ENCODE measurements at regions not wholly inside any gene's neighbourhood (a gene's known extent, or its start where the extent isn't known, plus 50 kb on each side); places are given as distances from the start of the nearest gene placed in this dataset.

DNA sequence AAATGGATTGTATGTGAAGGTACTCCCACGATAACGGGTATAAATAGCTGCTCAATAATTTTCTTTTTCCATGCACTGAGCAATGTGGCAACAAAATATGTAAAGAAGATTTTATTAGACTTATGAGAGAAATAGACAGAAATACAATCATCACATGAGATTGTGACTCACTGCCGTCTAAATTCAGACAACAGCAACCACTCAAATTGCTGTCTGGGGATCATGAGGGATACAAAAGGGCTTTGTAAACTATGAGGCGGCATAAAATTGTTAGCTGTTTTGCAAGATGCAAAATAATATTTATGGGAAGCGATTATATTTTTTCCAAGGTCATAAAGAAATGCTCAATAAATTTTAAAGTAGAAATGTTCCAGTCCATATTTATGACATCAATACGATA is 259.1 kb upstream of the AGAP1 start:
- Mint-ChIP-seq H3K4me1 (ENCODE audit: low read depth) (peaks cover 5% of the 10 kb centered on the region), H3K4me3 (no peak overlapping the region), H3K9me3 (no peaks in the 10 kb centered on the region), H3K27ac (no peak overlapping the region), H3K27me3 (ENCODE audit: insufficient read depth) (peaks cover 5% of the 10 kb centered on the region), H3K36me3 (ENCODE audit: low read depth) (no peaks in the 10 kb centered on the region)
- intact Hi-C loops (cut with micrococcal nuclease), result no loop called here
- no peak for DNase-seq (ENCODE audit: low spot score)

DNA sequence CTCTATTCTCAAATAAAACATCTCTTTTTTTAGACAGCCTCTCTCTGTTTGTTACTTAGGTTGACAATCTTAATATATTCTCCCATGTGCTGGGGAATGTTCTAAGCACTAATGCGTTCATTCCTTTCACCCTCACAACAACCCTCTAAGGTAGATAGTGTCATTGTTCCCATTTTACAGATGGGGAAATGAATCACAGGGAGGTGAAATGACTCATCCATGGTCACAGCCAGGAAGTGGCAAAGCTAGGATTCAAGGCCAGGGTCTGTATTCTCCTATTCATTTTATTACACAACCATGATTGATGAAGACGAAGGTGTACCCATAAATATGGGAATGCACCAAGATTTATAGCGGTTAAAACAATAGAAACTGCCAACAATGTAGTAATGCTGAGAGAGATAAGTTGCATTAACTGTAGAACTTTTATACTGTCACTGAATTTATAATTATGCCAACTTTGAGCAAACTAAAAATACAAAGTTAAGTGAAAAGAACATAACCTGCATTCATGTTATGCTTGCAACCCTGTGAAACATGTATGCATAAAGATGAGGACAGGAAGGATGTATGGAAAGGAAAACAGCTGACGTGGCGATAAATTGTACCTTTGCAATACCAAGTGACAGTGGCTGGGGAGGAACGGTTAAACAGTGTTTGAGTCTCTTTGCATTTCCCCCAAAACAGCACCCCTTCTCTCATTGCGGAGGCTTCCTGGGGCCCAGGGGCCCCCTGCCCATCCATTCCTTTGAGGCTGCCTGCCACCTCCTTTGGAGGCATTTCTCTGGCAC is 257.7 kb upstream of the AGAP1 start:
- H3K4me3 Mint-ChIP-seq, result no peak overlapping the region
- no peak for DNase-seq (ENCODE audit: low spot score)
- no peaks in the 10 kb centered on the region for H3K9me3 Mint-ChIP-seq
- intact Hi-C loops (cut with micrococcal nuclease), result no loop called here
- H3K4me1 Mint-ChIP-seq (ENCODE audit: low read depth), result peaks cover 5% of the 10 kb centered on the region
- H3K27ac Mint-ChIP-seq, result no peak overlapping the region
- H3K36me3 Mint-ChIP-seq (ENCODE audit: low read depth), result no peaks in the 10 kb centered on the region
- H3K27me3 Mint-ChIP-seq (ENCODE audit: insufficient read depth), result peaks cover 5% of the 10 kb centered on the region

DNA sequence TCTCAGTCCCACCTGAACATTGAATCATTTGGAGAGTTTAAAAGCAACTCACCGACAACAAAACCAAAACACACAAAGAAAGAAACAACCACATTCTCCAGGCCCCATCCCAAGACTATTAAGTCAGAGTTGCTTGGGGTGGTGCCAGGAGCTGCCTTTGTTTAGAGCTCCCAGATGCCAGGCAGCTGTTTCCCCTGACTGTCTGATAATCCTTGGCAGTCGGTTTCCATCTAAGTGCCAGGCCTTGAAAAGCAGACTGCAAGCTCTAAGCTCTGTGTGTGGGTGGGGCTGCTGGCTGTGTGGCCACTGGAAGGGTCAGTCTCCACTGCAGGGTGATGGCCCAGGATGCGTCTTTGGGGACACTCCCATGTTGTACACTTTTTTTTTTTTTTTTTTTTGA is 255.3 kb upstream of the AGAP1 start:
- Mint-ChIP-seq H3K27me3 (ENCODE audit: insufficient read depth) (peaks cover 7% of the 10 kb centered on the region), H3K4me3 (no peak overlapping the region)

GRCh38 chr2:235240574-235240973 is 253.3 kb upstream of the AGAP1 start:
- Mint-ChIP-seq H3K4me1 (ENCODE audit: low read depth) (peaks cover 5% of the 10 kb centered on the region), H3K36me3 (ENCODE audit: low read depth) (no peaks in the 10 kb centered on the region), H3K4me3 (no peak overlapping the region), H3K27me3 (ENCODE audit: insufficient read depth) (peaks cover 5% of the 10 kb centered on the region), H3K9me3 (no peaks in the 10 kb centered on the region), H3K27ac (no peak overlapping the region)
- DNase-seq (ENCODE audit: low spot score), result no peak
- intact Hi-C loops (cut with micrococcal nuclease), result no loop called here

More for the DNA sequence above, 255.3 kb upstream of the AGAP1 start:
- Mint-ChIP-seq H3K9me3 (no peaks in the 10 kb centered on the region), H3K27ac (no peak overlapping the region), H3K4me1 (ENCODE audit: low read depth) (peaks cover 5% of the 10 kb centered on the region), H3K36me3 (ENCODE audit: low read depth) (no peaks in the 10 kb centered on the region)
- intact Hi-C loops (cut with micrococcal nuclease), result no loop called here
- DNase-seq (ENCODE audit: low spot score), result no peak

- peaks cover 2% of the 10 kb centered on the region for H3K27me3 Mint-ChIP-seq (ENCODE audit: insufficient read depth)
- H3K4me3 Mint-ChIP-seq, result no peak overlapping the region
- no peaks in the 10 kb centered on the region for H3K36me3 Mint-ChIP-seq (ENCODE audit: low read depth)
- intact Hi-C loops (cut with micrococcal nuclease), result no loop called here
- H3K4me1 Mint-ChIP-seq (ENCODE audit: low read depth), result no peaks in the 10 kb centered on the region
- no peak for DNase-seq (ENCODE audit: low spot score)
- H3K9me3 Mint-ChIP-seq, result no peaks in the 10 kb centered on the region
- no peak overlapping the region for H3K27ac Mint-ChIP-seq
These were observed 249.3 kb upstream of the AGAP1 start for GRCh38 chr2:235244255-235245220.

GRCh38 chr2:235247001-235247400 is 246.8 kb upstream of the AGAP1 start:
- Mint-ChIP-seq H3K27ac (no peak overlapping the region), H3K9me3 (no peaks in the 10 kb centered on the region), H3K4me1 (ENCODE audit: low read depth) (no peaks in the 10 kb centered on the region), H3K27me3 (ENCODE audit: insufficient read depth) (peaks cover 3% of the 10 kb centered on the region), H3K4me3 (no peak overlapping the region), H3K36me3 (ENCODE audit: low read depth) (no peaks in the 10 kb centered on the region)
- DNase-seq (ENCODE audit: low spot score), result no peak
- intact Hi-C loops (cut with micrococcal nuclease), result no loop called here

DNA sequence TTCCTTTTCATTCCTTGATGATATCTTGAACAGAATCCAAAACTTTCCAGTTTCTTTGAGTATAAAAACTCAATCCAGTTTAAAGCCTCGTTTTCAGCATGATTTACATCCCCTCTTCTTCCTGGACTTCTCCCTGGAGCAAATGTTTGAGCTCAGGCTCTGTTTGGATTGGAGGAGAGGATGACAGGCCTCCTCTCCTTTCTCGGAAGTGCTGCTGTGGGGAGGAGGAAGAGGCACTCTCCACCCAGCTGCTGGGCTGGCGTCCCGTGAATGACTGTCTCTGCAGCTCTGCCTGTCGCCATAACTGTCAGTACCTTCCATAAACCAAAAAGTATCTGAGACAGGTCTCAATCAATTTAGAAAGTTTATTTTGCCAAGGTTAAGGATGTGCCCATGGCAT is 238.2 kb upstream of the AGAP1 start:
- no peak for DNase-seq (ENCODE audit: low spot score)
- H3K27ac Mint-ChIP-seq, result no peak overlapping the region
- no peaks in the 10 kb centered on the region for H3K4me1 Mint-ChIP-seq (ENCODE audit: low read depth)
- no peak overlapping the region for H3K4me3 Mint-ChIP-seq
- H3K9me3 Mint-ChIP-seq, result no peaks in the 10 kb centered on the region
- intact Hi-C loops (cut with micrococcal nuclease), result no loop called here
- H3K27me3 Mint-ChIP-seq (ENCODE audit: insufficient read depth), result peaks cover 22% of the 10 kb centered on the region
- H3K36me3 Mint-ChIP-seq (ENCODE audit: low read depth), result no peaks in the 10 kb centered on the region

- intact Hi-C loops (cut with micrococcal nuclease), result no loop called here
- H3K9me3 Mint-ChIP-seq, result no peaks in the 10 kb centered on the region
These were observed 236.3 kb upstream of the AGAP1 start for GRCh38 chr2:235257590-235257989.

GRCh38 chr2:235262750-235263149 is 231.1 kb upstream of the AGAP1 start:
- intact Hi-C loops (cut with micrococcal nuclease), result no loop called here
- H3K4me3 Mint-ChIP-seq, result no peak overlapping the region
- H3K36me3 Mint-ChIP-seq (ENCODE audit: low read depth), result no peaks in the 10 kb centered on the region
- H3K4me1 Mint-ChIP-seq (ENCODE audit: low read depth), result no peaks in the 10 kb centered on the region
- H3K27ac Mint-ChIP-seq, result no peak overlapping the region
- no peaks in the 10 kb centered on the region for H3K9me3 Mint-ChIP-seq
- no peak for DNase-seq (ENCODE audit: low spot score)
- peaks cover 20% of the 10 kb centered on the region for H3K27me3 Mint-ChIP-seq (ENCODE audit: insufficient read depth)

More at GRCh38 chr2:235257590-235257989, 236.3 kb upstream of the AGAP1 start:
- no peak for DNase-seq (ENCODE audit: low spot score)
- H3K27me3 Mint-ChIP-seq (ENCODE audit: insufficient read depth), result peaks cover 20% of the 10 kb centered on the region
- H3K36me3 Mint-ChIP-seq (ENCODE audit: low read depth), result no peaks in the 10 kb centered on the region
- no peak overlapping the region for H3K27ac Mint-ChIP-seq
- no peaks in the 10 kb centered on the region for H3K4me1 Mint-ChIP-seq (ENCODE audit: low read depth)
- H3K4me3 Mint-ChIP-seq, result no peak overlapping the region

DNA sequence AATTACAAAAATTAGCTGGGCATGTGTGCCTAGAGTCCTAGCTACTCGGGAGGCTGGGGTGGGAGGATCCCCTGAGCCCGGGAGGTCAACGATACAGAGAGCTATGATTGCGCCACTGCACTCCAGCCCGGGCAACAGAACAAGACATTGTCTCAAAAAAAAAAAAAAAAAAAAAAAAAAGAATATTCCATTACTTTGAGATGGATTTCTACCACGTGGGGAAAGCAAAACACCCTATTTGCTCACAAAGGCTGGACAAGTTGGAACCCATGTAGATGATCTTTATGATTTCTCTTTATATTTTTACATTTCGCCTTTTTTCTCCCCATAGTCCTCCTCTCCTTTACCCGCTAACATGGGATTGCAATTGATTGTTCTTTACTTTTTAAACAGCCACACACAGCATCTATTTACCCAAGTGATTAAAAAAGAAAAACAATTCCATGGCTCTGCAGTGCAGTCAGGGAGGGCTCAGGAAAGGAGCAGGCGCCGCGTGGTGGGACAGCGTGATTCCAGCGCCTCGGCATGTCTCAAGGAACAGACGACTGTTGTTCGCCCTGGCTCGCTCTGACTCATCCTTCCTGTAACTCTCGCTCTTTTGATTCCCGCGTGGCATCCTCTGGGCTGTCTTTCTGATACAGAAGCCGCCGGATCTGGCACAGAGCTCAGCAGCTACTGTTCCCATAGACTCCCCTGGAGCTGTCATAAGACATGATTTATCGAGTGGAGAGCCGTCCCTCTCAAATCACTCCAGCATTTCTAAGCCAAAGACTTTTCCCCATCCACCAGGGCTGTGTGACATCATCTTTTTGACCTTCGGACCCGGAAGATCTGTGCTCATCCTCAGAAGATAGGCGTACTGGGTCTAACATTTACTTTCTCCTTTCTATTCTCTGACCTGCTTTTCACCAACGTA is 230.4 kb upstream of the AGAP1 start:
- no peak for DNase-seq (ENCODE audit: low spot score)
- Mint-ChIP-seq H3K36me3 (ENCODE audit: low read depth) (no peaks in the 10 kb centered on the region), H3K4me1 (ENCODE audit: low read depth) (no peaks in the 10 kb centered on the region), H3K4me3 (no peak overlapping the region), H3K9me3 (no peaks in the 10 kb centered on the region), H3K27me3 (ENCODE audit: insufficient read depth) (peaks cover 25% of the 10 kb centered on the region), H3K27ac (no peak overlapping the region)
- intact Hi-C loops (cut with micrococcal nuclease), result no loop called here

GRCh38 chr2:235264121-235264493 is 229.7 kb upstream of the AGAP1 start:
- H3K9me3 Mint-ChIP-seq, result no peaks in the 10 kb centered on the region
- intact Hi-C loops (cut with micrococcal nuclease), result no loop called here
- H3K4me3 Mint-ChIP-seq, result no peak overlapping the region
- no peaks in the 10 kb centered on the region for H3K4me1 Mint-ChIP-seq (ENCODE audit: low read depth)
- H3K27me3 Mint-ChIP-seq (ENCODE audit: insufficient read depth), result peaks cover 28% of the 10 kb centered on the region
- H3K36me3 Mint-ChIP-seq (ENCODE audit: low read depth), result no peaks in the 10 kb centered on the region
- H3K27ac Mint-ChIP-seq, result no peak overlapping the region
- DNase-seq (ENCODE audit: low spot score), result no peak

DNA sequence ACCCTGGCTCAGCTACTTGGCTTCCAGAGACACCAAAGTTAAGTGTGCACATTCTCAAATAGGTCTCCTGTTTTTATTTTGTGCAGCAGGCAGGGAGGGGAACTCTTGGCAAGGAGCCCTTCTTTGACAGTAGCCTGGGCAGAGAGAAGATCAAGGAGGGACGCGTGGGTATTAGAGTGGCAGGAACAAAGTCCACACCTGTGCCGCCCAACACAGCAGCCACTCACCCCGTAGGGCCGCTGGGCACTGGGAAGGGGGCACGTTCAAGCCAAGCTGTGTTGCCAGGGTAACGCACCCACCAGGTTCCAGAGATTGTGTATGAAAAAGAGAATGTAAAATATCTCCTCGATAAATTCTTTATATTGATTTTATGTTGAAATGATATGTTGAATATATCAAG is 229.3 kb upstream of the AGAP1 start:
- H3K27ac Mint-ChIP-seq, result no peak overlapping the region

More for the DNA sequence above, 229.3 kb upstream of the AGAP1 start:
- no peak overlapping the region for H3K4me3 Mint-ChIP-seq
- no peaks in the 10 kb centered on the region for H3K4me1 Mint-ChIP-seq (ENCODE audit: low read depth)
- H3K27me3 Mint-ChIP-seq (ENCODE audit: insufficient read depth), result peaks cover 29% of the 10 kb centered on the region
- no peaks in the 10 kb centered on the region for H3K9me3 Mint-ChIP-seq
- intact Hi-C loops (cut with micrococcal nuclease), result no loop called here
- DNase-seq (ENCODE audit: low spot score), result no peak
- no peaks in the 10 kb centered on the region for H3K36me3 Mint-ChIP-seq (ENCODE audit: low read depth)

Data from activated T-helper 1 cell treated with anti-CD3 and anti-CD28 coated beads, Interleukin-12 subunit alpha, Interleukin-12 subunit beta, Interleukin-2, Interleukin-4 antibody, amounts not matched to agents 30 ng/mL and 10 ng/mL and 1 ng/mL, durations not matched to agents 14 hours and 24 hours and 36 hours (primary cell).